ENCODE measurements at regions not wholly inside any gene's neighbourhood (a gene's known extent, or its start where the extent isn't known, plus 50 kb on each side); places are given as distances from the start of the nearest gene placed in this dataset.

- no peak for DNase-seq
Observed at GRCh38 chrX:51798701-51799100, 55.5 kb downstream of the GSPT2 start.

- DNase-seq, result peak in 3 of 4 experiments; percentile 1 to 32 (median 10)
Observed at GRCh38 chrX:51802917-51803688, 59.9 kb downstream of the GSPT2 start.

GRCh38 chrX:51803833-51804232 lies 60.6 kb downstream of the GSPT2 start:
- DNase-seq, result no peak

- DNase-seq, result no peak
Observed at GRCh38 chrX:51804741-51805140, 61.5 kb downstream of the GSPT2 start.

GRCh38 chrX:51813886-51814460 lies 70.7 kb downstream of the GSPT2 start:
- no peak for DNase-seq

GRCh38 chrX:51824061-51824460 lies 69.4 kb upstream of the MAGED1 start:
- DNase-seq, result no peak

- no peak for DNase-seq
Observed at GRCh38 chrX:51825436-51825835, 68.0 kb upstream of the MAGED1 start.

- no peak for DNase-seq
Observed at GRCh38 chrX:51834076-51834475, 59.3 kb upstream of the MAGED1 start.

GRCh38 chrX:51836823-51837222 lies 56.6 kb upstream of the MAGED1 start:
- no peak for DNase-seq

- no peak for DNase-seq
Observed at GRCh38 chrX:51837451-51837850, 56.0 kb upstream of the MAGED1 start.

- no peak for DNase-seq
Observed at GRCh38 chrX:51837921-51838320, 55.5 kb upstream of the MAGED1 start.

Measured in activated naive CD4-positive, alpha-beta T cell (primary cell).